NCI-H526 treated with DMSO at 0.1 percent for 48 hours (cell line): ENCODE measurements at regions not wholly inside any gene's neighbourhood (a gene's known extent, or its start where the extent isn't known, plus 50 kb on each side); places are given as distances from the start of the nearest gene placed in this dataset.

ENCODE experiments used
- DNase-seq: peaks from one replicate; lab custom pipeline; 2025; lab: John Stamatoyannopoulos, UW

DNA sequence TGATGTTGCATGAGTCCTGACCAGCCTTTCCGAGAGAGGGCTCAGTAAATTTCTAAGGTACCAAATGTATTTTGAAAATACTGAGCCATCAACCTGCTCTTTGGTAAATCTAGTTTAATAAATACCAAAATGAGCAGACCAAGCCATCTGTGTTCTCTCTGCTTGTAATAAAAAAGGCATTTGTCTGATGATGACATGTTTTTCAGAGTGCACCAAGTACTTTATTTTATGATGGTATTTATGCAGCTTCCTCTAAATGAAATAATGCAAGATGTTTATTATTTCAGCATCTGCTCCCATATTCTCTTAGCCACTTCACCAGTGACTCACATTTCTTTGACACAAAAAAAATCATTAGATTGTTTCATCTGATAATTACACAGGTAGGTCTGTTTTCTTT lies 700.5 kb downstream of the TRIML1 start:
- no peak for DNase-seq

DNA sequence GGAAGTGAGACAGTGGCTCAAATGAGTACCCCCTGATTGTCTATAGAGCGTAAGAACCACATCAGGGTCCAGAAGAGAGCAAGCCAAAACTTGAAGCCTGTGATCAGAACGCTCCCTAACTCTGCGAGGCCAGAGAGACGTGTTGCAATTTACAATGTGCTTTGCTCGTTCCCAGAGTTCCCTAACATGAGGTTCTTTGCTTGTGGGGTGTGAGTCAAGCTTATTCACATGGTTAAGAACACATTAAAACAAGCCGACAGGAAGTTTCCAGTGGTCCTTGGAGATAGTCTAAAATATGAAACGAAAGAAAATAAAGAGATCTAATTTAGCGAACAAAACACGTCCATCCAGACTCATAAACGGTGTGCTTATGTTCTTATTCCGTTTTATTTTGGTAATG lies 702.3 kb downstream of the TRIML1 start:
- DNase-seq: no peak

DNA sequence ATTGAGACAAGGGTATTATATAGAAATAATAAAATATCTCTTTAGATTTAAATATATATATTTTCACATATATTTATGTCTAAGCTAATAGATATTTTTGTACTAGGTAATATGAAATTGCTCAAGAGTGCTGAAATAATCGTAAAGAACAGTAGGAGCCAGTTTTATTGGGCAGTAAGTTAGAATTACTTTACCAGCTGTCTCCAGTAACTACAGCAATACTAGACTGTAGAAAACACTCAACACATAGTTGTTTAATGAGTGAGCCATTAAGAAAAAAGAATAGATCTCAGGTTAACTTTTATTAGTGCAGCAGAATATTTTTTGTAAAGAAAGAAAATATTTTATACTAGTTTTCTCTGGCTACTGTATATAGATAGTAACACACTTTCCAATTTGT lies 715.2 kb downstream of the TRIML1 start:
- DNase-seq: no peak

DNA sequence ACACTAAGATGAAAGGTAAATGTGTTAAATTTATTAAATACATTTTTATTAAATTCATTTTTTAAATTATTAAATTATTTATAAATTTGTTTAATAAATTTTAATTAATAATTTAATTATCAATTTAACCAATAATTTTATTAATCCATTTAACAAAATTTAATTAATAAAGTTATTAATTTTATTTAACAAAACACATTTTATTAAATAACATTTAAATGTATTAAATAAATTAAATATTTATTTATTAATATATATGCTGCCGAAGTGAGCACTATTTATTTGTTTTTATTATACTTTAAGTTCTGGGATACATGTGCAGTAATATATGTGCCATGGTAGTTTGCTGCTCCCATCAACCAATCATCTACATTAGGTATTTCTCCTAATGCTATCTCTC lies 719.5 kb downstream of the TRIML1 start:
- no peak for DNase-seq

DNA sequence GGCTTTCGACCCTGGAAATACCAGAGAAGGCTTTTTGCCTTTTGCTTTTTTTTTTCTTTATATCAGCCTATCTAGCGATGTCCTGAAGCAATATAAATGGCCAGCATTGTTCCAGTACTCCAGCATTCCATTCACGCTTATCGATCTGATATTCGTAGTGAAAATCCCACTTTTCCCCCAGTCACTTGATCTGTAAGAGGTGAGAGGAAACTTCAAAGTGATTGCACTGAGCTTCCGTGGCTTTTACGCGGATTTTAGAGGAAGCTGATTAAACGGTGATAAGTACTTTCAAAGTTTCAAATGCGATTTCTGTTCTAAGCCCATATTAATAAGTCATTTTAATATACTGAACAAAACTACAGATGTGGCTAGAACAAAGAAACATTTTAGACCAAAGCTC lies 725.5 kb downstream of the TRIML1 start:
- DNase-seq: no peak

DNA sequence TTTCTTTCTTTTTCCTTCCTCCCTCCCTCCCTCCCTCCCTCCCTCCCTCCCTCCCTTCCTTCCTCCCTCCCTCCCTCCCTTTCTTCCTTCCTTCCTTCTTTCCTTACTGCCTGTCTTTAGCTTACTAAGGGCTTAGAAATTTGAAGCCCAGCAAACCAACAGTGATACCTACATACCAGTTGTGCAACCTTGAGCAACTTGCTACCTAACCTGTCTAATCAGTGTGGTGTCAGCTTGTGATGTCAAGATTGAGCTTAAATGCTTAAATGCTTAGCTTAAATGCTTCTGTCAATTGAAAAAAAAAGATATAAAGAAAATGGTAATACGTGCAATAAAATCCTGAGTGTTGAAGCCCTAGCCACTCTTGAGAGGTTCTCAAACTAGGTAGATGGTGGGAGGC lies 728.6 kb downstream of the TRIML1 start:
- no peak for DNase-seq

DNA sequence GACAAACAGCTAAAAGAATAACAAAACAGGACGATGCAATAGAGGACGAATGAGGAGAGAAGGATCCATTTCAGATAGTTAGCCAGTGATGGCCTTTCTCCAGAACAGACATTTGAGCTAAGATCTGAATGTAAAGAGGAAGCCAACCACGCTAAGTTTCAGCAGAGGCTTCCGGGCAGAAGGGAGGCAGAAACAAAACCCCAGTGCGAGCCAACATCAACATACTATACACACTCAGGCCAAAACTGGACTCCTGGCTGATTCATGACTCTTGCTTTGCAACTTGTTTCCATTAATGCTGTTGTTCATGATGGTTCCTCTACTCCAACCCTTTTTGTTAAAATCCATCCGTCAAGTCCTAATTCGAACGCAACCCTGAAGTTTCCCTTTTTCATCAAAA lies 730.3 kb downstream of the TRIML1 start:
- DNase-seq: no peak

DNA sequence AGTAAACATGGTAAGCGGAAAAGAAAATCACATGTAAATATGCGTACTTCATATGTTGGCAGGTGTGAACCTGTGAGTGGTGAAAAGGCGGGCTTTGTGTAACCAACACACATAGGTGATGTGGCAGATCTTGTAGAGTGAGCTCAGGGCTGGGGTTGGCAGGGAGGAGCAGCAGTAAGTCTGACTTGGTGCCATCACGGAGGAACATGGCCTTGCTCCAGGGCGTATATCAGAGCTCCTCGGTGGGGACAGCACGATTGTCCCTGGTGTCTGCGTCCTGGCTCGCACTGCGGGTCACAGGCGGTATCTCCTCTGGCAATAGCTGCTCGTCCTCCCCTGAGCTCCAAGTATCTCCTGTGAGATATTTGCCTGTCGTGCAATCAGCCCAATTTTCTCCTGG lies 733.6 kb downstream of the TRIML1 start:
- DNase-seq: no peak

DNA sequence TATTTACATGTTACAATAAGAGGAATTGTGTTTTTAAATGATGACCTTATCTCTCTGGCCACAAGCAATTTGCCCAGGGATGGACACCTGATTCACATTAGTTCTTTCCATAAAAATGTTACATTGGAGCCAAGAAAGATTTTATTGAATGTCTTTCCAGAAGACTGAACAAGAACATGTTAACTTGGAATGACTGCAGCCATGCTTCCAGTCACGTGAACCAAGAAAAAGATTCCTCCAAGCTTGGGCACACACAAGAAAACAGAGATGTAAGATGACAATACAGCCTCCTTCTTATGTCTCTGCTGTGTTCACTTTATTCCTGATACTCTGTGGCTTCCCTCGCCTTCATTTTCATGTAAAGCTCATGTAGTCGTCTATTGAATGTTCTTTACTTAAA lies 737.6 kb downstream of the TRIML1 start:
- no peak for DNase-seq

DNA sequence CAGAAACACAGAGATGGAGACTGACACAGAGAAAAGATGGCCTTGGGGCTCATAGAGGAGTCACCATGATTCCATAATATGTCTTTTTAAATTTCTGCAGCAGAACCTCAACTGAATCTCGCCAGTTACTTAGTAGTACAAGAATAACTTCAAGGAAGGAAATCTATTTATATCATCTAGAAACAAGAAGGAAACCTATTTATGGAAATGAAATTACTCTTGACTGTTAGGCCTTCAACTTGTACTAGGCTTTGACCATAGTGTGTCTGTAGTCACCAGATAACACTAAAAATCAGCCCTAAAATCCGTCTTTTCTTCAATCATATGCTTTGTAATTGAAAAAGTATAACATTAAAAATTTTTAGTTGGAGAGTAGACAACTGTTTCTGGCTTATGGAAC lies 740.4 kb downstream of the TRIML1 start:
- no peak for DNase-seq

DNA sequence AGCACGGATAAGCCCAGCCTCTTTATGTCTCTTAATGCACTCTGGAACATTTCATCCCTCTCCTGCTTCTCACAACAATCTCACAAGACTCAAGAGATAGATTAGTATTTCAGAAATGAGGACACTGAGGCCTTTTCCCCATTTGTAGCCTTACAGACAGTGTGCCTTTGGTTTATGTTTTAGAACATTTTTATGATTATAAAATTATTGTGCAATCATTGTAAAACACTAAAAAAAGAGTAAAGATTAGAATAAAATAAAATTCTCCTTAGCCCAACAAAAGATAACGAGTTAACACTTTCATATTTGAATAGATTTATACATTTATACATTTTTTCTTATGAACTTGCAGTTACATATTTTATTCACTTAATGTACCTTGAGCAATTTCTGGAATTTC lies 748.7 kb downstream of the TRIML1 start:
- DNase-seq: no peak

DNA sequence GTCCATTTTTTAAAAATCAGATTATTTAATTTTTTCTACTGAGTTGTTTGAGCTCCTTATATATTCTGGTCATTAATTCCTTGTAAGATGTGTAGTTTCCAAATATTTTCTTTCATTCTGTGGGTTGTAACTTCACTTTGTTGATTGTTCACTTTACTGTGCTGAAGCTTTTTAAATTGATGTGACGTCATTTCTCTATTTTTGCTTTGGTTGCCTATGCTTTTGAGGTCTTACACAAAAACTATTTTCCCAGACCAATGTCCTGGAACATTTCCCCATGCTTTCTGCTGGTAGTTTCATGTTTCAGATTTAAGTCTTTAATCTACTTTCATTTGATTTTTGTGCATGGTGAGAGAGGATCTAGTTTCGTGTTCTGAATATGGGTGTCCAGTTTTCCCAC lies 753.6 kb downstream of the TRIML1 start:
- no peak for DNase-seq

DNA sequence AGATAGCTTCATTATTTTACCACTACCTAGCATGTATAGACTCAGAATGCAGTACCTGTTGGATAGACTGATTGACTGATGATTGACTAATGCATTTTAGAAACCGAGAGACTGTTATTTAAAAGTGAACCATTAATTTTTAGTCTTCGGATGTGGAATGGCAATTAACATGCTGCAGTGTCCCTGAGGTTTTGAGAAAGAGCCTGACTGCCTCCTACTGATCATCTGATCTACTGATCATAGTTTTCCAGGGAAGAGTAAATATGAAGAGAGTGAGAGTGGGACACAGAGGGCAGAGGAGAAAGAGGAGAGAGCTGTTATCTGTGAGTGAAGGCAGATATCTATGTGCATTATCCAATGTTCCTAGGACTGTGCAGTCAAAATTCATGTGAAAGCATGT lies 764.7 kb downstream of the TRIML1 start:
- DNase-seq: peak; percentile 12

DNA sequence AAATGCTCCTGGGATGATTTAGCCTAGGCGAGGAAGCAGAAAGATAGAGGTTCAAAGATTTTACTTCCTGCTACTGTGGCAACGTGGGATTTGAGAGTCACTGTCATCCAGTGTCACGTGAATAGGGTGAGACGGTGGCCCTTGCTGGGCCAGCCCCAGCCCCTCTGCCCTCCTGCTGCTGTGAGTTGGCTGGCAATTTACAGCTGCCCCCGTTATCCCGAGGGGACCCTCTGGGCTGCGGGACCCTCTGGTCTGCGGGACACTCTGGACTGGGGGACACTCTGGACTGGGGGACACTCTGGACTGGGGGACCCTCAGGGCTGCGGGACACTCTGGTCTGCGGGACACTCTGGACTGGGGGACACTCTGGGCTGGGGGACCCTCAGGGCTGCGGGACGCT lies 765.4 kb downstream of the TRIML1 start:
- DNase-seq: no peak

DNA sequence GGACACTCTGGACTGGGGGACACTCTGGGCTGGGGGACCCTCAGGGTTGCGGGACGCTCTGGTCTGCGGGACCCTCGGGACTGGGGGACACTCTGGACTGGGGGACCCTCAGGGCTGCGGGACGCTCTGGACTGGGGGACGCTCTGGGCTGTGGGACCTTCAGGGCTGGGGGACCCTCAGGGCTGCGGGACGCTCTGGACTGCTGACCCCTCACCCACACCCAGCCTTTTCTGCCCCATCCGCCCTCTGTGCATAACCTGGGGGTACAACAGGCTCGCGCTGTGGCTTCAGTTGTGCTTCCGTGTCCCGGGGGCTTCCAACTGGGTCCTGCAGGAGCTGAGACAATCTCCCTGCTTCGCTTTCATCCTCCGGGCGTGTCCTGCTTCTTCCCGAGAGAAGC lies 766.0 kb downstream of the TRIML1 start:
- no peak for DNase-seq

DNA sequence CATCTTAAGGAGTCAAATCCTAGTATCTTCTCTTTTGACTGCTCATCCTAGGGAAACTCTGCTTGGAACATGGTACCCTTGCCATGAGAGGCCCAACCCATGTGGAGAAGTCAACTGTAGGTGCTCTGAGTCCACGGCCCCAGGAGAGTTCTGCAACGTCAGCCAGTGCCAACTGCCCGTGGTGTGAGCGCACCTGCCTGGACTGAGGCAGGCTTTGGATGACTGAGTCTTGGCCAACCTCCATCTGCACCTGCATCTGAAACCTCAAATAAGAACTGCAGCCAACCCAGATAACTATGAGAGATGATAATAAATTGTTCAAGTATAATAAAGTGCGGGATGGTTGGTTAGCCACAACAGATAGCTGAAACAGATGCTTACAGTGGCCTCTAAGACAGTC lies 772.0 kb downstream of the TRIML1 start:
- DNase-seq: no peak

DNA sequence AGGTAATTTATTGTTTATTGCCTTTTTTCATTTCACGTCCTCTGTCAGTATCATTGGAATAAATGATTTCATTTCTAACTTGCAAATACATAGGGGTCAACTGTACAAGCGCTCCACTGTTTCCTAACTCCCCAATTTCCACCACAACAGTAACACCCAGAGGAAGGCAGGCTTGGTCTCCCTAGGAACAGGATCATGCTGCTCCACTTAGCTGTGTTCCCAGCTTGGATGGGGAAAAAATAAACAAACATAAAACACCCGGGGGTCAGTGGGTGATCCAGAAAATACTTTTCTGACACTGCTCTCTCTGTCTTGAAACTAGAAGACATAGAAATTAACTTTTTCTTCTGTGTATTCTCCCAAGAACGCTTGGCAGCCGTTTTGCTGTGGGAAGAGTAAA lies 772.5 kb downstream of the TRIML1 start:
- no peak for DNase-seq

DNA sequence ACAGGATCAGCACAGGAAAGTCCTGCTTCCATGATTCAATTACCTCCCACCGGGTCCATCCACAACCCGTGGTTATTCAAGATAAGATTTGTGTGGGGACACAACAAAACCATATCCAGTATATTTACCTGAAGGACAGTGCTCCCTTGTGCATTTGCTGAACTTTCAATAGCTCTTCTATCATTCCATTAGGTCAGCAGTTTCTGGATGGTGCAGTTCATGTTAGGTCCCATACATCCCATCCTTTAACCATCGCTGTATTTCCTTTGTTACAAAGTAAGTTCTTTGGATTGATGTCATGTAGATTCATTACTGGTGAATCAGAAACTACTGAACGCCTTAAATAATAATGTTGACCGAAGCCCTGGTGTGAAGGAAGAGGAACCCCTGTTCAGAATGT lies 775.9 kb downstream of the TRIML1 start:
- DNase-seq: no peak

DNA sequence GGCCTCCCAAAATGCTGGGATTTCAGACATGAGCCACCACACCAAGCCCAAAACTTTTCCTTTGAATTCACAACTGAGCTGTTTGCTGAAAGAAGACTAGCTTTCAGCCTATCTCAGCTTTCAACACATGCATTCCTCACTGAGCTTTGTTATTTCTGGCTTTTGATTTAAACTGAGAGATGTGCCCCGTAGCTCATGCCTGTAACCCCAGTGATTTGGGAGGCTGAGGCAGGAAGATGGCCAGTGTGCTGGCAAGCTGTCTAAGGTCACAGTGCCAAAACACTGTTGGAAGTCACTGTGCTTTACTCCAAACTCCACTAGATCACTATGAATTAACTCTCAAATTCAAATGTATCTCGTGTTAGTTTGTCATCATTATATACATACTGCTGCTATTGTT lies 779.5 kb downstream of the TRIML1 start:
- DNase-seq: no peak

DNA sequence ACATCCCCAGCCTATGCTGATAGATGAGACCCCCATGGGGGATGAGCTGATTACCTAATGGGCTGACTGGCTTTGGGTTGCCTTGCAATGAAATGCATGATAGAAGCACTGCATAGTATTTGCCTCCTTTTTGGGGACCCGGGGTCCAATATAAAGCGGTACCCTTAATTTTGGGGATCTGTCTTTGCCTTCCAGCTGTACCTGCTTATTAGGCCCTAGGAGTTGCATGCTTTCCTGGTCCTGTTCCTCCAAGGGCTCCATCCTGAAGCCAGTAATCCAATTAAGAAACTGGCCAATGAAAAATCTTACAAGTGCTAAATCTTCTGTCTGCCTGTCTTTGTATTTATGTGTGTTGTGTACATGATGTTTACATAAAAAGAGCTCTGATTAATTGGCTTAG lies 791.6 kb downstream of the TRIML1 start:
- no peak for DNase-seq

DNA sequence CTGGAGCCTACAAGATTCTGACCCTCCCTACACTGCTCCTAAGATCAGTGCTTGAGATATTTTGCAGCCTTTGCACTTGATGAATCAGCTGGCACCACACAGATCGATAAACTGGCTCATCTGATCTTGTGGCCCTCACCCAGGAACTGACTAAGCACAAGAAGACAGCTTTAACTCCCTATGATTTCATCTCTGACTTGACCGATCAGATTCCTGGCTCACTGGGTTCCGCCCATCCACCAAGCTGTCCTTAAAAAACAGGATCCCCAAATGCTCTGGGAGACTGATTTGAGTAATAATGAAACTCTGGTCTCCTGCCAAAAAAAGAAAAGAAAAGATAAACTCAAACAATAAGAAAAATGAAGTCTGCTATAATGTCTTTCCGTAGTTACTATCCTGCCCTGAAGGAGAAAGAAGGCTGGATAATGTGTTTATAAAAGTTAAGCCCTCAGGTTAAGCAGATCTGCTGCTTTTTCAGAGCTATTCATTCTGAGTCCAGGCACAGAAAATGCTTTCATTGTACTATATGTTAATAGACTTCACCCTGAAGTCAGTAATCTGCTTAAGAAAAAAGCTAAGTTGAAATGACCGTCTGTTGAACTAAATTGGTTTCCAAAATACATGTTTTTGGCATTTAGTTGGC lies 795.2 kb downstream of the TRIML1 start:
- DNase-seq: no peak

DNA sequence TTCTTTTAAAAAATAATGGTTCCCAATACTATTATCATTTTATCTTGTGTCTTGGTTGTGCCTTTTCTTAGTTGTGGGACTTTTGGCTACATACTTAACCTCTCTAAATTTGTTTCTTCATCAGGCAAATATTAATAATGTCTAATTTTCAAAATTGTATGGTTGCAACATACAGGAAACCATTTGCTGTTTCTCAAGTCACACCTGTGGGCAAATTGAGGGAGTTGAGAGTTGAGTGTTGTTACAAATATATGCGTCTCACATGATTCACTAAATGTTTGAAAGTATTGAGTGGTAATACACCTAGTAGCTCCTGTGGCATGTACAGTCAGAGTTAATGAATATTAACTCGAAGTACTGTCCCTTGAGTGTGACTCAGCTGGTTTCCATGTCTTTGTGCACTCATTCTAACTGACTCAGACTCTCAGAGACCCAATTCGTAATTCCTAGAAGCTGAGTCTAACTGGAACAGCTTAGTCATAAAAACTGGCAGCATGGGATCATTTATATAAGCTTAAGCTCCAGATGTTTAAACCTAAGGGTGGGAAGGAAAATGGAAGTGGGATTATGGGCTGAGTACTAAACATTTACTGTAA lies 802.4 kb downstream of the TRIML1 start:
- DNase-seq: no peak

DNA sequence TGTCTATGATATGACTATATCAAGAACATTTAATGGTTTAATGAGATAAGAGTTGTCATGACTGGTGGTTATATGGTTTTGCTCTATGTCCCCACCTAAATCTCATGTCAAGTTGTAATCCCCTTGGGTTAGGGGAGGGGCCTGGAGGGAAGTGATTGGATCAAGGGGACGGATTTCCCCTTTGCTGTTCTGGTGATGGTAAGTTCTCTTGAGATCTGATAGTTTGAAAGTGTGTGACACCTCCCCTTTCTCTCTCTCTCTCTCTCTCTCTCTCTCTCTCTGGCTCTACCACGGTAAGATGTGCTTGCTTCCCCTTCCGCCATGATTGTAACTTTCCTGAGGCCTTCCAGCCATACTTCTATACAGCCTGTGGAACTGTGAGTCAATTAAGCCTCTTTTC lies 803.4 kb downstream of the TRIML1 start:
- no peak for DNase-seq

DNA sequence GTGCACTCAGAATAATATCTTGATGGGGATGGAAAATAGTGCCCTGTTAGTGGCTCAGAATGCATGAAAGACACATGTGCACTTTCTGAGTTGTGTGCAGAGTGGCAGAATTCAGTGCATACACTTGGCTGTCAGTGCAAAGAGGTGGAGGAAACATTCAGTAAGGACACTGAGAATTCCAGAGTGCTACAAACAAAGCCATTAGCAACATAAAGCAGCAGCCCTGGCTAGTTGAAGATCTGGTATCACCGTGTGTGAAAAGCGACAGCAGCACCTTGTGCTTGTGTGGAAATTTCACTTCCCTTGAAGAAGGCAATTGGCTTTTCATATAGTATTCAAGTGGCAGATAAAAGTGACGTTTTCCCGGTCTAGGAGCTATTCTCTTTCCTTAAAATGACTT lies 810.4 kb downstream of the TRIML1 start:
- DNase-seq: no peak

DNA sequence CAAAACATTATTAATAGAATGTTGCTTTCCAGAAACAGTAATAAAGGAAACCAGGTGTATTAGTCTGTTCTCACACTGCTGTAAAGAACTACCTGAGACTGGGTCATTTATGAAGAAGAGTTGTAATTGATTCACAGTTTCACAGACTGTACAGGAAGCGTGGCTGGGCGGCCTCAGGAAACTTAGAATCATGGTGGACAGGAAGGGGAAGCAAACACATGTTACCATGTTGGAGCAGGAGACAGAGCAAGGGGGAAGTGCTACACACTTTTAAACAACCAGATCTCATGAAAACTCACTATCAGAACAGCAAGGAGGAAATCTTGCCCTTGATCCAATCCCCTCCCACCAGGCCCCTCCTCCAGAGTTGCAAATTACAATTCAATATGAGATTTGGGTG lies 815.8 kb downstream of the TRIML1 start:
- DNase-seq: no peak
